RKO (cell line): ENCODE measurements at regions not wholly inside any gene's neighbourhood (a gene's known extent, or its start where the extent isn't known, plus 50 kb on each side); places are given as distances from the start of the nearest gene placed in this dataset.
"Not testable (repeated sequence)": the region's sequence is repeated elsewhere in the genome, so short reads cannot be mapped to it uniquely, and the experiment has no call there.

Experiments used
- DNase-seq: peaks from one replicate; pipeline ENCODE4 v3.0.0-alpha.2; 2016; ENCODE audit warnings: low spot score

GRCh38 chr6:57708061-57708460, 390.6 kb downstream of the PRIM2 start:
- DNase-seq: peak; percentile 62

- peak; percentile 15 for DNase-seq
These were observed 405.1 kb downstream of the PRIM2 start for GRCh38 chr6:57722546-57722945.

GRCh38 chr6:57723815-57724401, 406.5 kb downstream of the PRIM2 start:
- DNase-seq: not testable (repeated sequence)

- not testable (repeated sequence) for DNase-seq
These were observed 412.0 kb downstream of the PRIM2 start for GRCh38 chr6:57729407-57729806.

GRCh38 chr6:57730726-57731125, 413.3 kb downstream of the PRIM2 start:
- DNase-seq: not testable (repeated sequence)

- DNase-seq: not testable (repeated sequence)
These were observed 430.3 kb downstream of the PRIM2 start for GRCh38 chr6:57747716-57748115.

- DNase-seq: not testable (repeated sequence)
These were observed 442.4 kb downstream of the PRIM2 start for GRCh38 chr6:57759850-57760249.

- DNase-seq: not testable (repeated sequence)
These were observed 475.4 kb downstream of the PRIM2 start for GRCh38 chr6:57792720-57793397.

- DNase-seq: not testable (repeated sequence)
These were observed 475.9 kb downstream of the PRIM2 start for GRCh38 chr6:57793398-57793762.

- DNase-seq: not testable (repeated sequence)
These were observed 482.5 kb downstream of the PRIM2 start for GRCh38 chr6:57799703-57800479.

GRCh38 chr6:57808581-57808980, 491.2 kb downstream of the PRIM2 start:
- not testable (repeated sequence) for DNase-seq

- not testable (repeated sequence) for DNase-seq
These were observed 492.0 kb downstream of the PRIM2 start for GRCh38 chr6:57809454-57809853.

- DNase-seq: not testable (repeated sequence)
These were observed 496.0 kb downstream of the PRIM2 start for GRCh38 chr6:57813271-57814075.

GRCh38 chr6:57815826-57816225, 498.4 kb downstream of the PRIM2 start:
- DNase-seq: not testable (repeated sequence)

- not testable (repeated sequence) for DNase-seq
These were observed 503.9 kb downstream of the PRIM2 start for GRCh38 chr6:57821325-57821724.

- not testable (repeated sequence) for DNase-seq
These were observed 505.0 kb downstream of the PRIM2 start for GRCh38 chr6:57822448-57822847.

- DNase-seq: no peak
These were observed 505.5 kb downstream of the PRIM2 start for GRCh38 chr6:57822896-57823358.

- not testable (repeated sequence) for DNase-seq
These were observed 520.3 kb downstream of the PRIM2 start for GRCh38 chr6:57837622-57838209.

- not testable (repeated sequence) for DNase-seq
These were observed 524.1 kb downstream of the PRIM2 start for GRCh38 chr6:57841551-57841950.

- DNase-seq: not testable (repeated sequence)
These were observed 536.4 kb downstream of the PRIM2 start for GRCh38 chr6:57853745-57854407.
